Stimulated activated naive B cell treated with anti-CD40 and anti-IgM and Interleukin-4, amounts not matched to agents 10 μg/mL and 1 μg/mL and 100 μg/mL, for 72 hours (primary cell): ENCODE measurements at regions not wholly inside any gene's neighbourhood (a gene's known extent, or its start where the extent isn't known, plus 50 kb on each side); places are given as distances from the start of the nearest gene placed in this dataset.

Experiments used
- ATAC-seq, 2 donors: fragments of 150-1000 bp; cut with Tn5 transposase; replicated peaks; 2 replicates each; pipeline ENCODE4 v1.10.0; 2021; ENCODE audit warnings: moderate library complexity in 1 of 2
- DNase-seq: peaks from one replicate; pipeline ENCODE4 v3.0.0; 2021
- H3K27ac Mint-ChIP-seq: one replicate; pipeline ENCODE4 v1.8.0; 2022; ENCODE audit warnings: mild to moderate bottlenecking, mixed read lengths
- H3K27me3 Mint-ChIP-seq, 2 donors: one replicate each; pipeline ENCODE4 v1.8.0; 2022; ENCODE audit warnings: mixed read lengths in 2 of 2
- H3K36me3 Mint-ChIP-seq, 2 donors: one replicate each; pipeline ENCODE4 v1.8.0; 2022; ENCODE audit warnings: mixed read lengths in 2 of 2, mild to moderate bottlenecking in 1 of 2
- H3K4me1 Mint-ChIP-seq, 2 donors: one replicate each; pipeline ENCODE4 v1.8.0; 2022; ENCODE audit warnings: mixed read lengths in 2 of 2, mild to moderate bottlenecking in 1 of 2
- H3K4me3 Mint-ChIP-seq, 2 donors: one replicate each; pipeline ENCODE4 v1.8.0; 2022; ENCODE audit warnings: mild to moderate bottlenecking in 2 of 2, mixed read lengths in 2 of 2, moderate library complexity in 1 of 2
- H3K9me3 Mint-ChIP-seq, 2 donors: one replicate each; pipeline ENCODE4 v1.8.0; 2022; ENCODE audit warnings: mixed read lengths in 2 of 2, mild to moderate bottlenecking in 1 of 2

DNA sequence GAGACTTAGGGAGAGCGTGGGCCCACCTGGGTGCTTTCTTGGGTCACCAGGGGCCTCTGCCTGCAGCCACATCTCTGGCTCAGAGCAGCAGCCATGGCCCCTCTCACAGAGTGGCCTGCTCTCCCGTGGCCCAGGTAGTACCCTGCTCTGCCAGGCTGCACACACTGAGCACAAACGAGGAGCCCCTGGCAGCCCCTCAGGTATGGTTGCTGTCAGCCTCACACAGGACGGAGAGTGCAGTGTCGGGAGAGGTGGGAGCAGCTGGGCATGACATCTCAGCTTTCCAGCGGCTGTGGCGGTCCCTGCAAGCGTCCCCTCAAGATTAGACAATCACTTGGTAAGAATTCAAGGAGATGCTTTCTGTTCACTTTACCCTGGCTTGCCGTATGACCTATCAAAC, 137.0 kb upstream of the IRX4 start:
- Mint-ChIP-seq H3K27me3 (peaks cover 5 to 18% of the 10 kb centered on the region in 2 donors), H3K4me3 (no peak overlapping the region), H3K27ac (peak overlapping the region; percentile 59), H3K36me3 (peaks cover 0 to 2% of the 10 kb centered on the region in 2 donors), H3K4me1 (no peaks in the 10 kb centered on the region), H3K9me3 (no peaks in the 10 kb centered on the region)
- no peak for DNase-seq
- no peak for ATAC-seq

DNA sequence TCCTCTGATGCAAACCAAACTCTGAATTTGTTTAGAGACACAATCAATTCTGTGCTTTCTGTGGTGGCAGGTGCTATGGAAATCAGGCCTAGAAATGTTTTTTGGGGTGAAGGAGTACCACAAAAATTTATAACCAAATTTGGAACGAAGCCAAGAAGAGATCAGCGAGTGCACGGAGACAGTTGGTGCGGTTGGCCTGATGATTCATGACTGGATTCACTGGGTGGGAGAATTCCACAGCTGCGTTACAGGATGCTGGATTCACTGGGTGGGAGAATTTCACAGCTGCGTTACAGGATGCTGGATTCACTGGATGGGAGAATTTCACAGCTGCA, 135.6 kb upstream of the IRX4 start:
- DNase-seq (no peak), ATAC-seq (no peak)
- no peak overlapping the region for H3K4me3 Mint-ChIP-seq
- H3K36me3 Mint-ChIP-seq: peaks cover 0 to 2% of the 10 kb centered on the region in 2 donors
- no peaks in the 10 kb centered on the region for H3K4me1 Mint-ChIP-seq
- no peak overlapping the region for H3K27ac Mint-ChIP-seq
- peaks cover 4 to 18% of the 10 kb centered on the region in 2 donors for H3K27me3 Mint-ChIP-seq
- H3K9me3 Mint-ChIP-seq: no peaks in the 10 kb centered on the region

DNA sequence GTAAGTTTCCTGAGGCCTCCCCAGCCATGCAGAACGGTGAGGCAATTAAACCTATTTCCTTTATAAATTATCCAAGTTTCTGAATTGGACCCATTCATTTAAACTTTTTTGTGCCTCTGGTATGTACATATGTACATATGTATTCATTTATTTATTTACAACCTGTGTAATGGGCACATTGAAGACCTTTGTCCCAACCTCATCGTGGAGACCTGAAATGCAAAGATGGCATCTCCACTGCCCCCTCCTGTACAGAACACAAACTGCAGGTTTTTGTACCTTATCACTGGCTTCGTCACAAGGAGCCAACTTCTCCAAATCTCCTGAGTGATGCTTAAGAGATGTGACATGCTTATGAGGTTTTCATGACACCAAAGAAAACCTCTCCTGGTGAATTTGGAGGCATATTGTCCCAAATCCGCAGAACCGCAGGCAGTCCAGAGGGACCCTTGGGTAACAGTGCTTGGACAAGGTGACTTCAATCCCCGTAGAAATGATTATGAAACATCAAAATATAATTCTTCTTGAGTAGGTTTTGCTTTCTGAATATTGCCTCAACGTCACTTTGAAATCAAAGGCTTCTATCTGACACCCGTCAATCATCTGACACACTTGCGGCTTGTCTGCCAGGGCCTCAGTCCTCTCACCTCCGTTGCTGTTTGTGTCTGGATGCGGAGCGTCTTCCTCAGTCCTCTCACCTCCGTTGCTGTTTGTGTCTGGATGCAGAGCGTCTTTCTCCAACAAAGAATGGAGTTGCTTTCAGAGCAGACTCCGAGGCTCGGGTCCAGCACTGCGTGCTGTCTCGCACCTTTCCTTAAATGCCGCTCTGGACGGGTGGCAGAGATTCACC, 135.0 kb upstream of the IRX4 start:
- no peak for DNase-seq
- H3K4me3 Mint-ChIP-seq: no peak overlapping the region
- no peak for ATAC-seq
- H3K4me1 Mint-ChIP-seq: no peaks in the 10 kb centered on the region
- peaks cover 4 to 14% of the 10 kb centered on the region in 2 donors for H3K27me3 Mint-ChIP-seq
- H3K9me3 Mint-ChIP-seq: no peaks in the 10 kb centered on the region
- peaks cover 0 to 2% of the 10 kb centered on the region in 2 donors for H3K36me3 Mint-ChIP-seq
- H3K27ac Mint-ChIP-seq: no peak overlapping the region

DNA sequence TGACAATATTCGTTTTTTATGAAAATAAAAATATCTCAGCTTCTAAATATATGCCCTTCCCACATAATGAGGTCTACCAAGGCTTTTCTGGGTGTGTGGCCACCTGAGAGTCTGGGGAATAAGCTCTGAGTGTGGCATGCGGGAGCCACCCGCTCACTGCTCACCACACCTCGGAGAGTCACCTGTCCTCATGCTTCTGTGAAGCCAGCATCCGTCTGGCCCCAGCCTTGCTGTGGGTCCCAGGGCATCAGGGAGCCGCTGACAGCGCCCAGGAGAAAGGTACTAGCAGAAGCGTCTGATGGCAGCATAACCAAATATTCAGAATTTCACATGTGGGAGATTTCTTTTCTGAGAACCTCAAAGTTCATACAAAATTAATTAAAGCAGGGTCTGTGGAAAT, 133.2 kb upstream of the IRX4 start:
- DNase-seq (no peak), ATAC-seq (no peak)
- H3K27me3 Mint-ChIP-seq: peaks cover 0 to 1% of the 10 kb centered on the region in 2 donors
- no peaks in the 10 kb centered on the region for H3K36me3 Mint-ChIP-seq
- no peaks in the 10 kb centered on the region for H3K9me3 Mint-ChIP-seq
- H3K4me3 Mint-ChIP-seq: no peak overlapping the region
- H3K4me1 Mint-ChIP-seq: no peaks in the 10 kb centered on the region
- H3K27ac Mint-ChIP-seq: no peak overlapping the region

DNA sequence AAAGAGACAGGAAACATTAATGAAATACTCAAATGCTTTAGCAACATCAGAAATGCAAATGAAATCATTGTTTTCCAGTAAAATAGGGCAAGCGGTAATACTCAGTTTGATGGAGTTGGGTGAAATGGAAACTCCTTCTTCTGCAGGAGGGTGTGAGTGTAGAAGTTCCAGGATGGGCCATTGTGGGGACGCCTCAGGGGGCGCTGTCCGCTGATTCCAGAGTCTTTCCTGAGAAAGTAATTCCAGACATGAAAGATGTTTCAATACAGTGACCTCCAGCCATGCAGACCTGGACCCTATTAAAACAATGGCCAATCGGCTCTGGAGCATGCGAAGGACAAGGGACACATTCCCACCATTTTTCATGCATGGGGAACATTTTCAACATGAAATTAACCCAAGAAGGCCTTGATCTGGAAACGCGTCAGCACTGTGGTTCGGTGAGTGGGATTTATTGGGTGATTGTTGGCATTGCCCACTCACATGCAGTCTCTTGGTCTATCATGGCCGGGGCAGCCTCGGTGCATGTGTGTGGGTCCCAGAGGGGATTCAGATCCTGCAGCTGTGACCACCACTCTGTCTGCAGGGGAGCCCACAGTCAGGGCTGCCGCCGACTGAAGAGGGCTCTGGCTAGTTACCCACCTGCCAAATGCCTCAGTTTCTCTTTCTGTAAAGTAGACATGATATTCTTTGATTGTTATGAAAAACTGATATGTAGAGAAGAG, 132.6 kb upstream of the IRX4 start:
- Mint-ChIP-seq H3K9me3 (no peaks in the 10 kb centered on the region), H3K4me3 (no peak overlapping the region), H3K36me3 (no peaks in the 10 kb centered on the region), H3K27me3 (no peaks in the 10 kb centered on the region), H3K27ac (no peak overlapping the region), H3K4me1 (no peaks in the 10 kb centered on the region)
- no peak for DNase-seq
- ATAC-seq: no peak

DNA sequence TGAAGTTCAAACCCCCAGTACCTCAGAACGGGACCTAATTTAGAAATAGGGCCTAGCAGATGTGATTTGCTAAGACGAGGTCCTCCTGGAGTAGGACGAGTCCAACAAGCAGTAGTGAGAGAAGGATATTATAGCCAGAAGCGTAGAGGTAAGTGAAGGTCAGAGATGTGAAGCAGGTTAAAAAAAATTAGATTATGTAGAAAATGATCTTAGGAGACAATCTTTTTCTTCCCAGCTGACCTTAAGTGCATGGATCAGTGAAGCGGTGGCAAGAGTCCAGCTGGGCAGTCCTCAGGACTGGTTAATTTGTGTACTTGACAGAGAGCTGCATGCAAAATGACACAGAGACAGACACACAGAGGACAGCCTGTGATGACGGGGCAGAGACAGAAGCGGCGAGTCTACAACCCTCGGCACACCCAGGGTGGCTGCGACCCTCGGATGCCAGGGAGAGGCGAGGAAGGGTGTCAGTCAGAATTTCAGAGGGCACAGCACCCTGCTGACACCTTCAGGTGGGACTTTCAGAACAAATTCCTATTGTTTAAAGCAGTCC, 131.4 kb upstream of the IRX4 start:
- Mint-ChIP-seq H3K4me1 (no peaks in the 10 kb centered on the region), H3K27ac (no peak overlapping the region), H3K4me3 (no peak overlapping the region), H3K9me3 (no peaks in the 10 kb centered on the region), H3K27me3 (no peaks in the 10 kb centered on the region), H3K36me3 (no peaks in the 10 kb centered on the region)
- ATAC-seq: no peak
- DNase-seq: no peak

DNA sequence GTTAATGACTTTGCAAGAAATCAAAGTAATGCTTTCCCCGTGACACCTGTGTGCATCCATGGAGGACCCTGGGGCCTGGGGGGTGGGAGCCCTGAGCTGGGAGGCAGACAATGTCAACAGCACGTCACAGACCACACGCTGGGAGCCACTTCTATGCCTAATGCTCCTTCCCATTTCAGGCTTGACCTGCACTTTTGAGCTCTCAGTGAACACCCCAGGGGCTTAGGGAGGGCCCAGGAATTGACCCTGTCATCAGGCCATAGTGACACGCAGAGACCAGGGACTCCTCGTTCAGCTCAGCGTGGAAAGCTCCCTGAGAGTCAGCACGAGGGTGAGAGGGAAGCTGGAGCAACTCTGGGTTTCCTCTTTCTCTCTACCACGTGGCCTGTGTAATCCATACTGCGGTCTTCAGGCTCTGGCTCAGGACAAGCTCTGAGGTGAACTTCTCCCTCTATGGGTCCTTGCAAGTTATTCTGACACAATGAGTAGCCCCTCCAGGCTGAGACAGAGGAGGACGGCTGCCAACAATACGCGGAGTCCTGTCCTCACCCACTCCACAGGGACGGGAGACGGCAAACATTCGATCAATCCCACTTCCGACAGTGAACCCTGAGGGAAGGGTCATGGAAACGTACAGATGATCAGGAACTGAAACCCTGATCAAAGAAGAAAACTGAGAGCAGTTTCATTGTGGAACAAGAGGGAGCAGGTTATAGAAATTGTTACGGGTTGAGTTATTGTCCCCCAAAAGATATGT, 130.8 kb upstream of the IRX4 start:
- no peak for DNase-seq
- H3K27me3 Mint-ChIP-seq: no peaks in the 10 kb centered on the region
- no peaks in the 10 kb centered on the region for H3K9me3 Mint-ChIP-seq
- no peaks in the 10 kb centered on the region for H3K4me1 Mint-ChIP-seq
- no peak for ATAC-seq
- no peak overlapping the region for H3K27ac Mint-ChIP-seq
- H3K4me3 Mint-ChIP-seq: no peak overlapping the region
- H3K36me3 Mint-ChIP-seq: no peaks in the 10 kb centered on the region

DNA sequence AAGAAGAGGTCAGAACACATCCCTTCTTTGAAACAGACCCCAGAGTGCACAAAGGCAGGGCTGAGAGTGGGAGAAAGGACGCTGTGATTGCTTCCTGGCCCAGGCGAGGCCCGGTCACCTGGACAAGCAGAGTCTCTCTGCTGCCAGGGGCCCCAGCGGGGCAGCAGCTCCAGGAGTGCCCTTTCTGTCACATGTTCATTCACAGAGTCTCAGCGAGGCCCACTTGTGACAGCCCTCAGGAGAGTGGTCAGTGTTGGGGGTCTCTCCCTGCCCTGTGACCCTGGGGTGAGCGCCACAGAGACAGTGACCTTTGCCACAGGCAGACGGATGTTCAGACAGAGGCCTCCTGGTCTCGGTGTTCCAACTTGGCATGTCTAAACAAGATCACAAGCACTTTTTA, 130.2 kb upstream of the IRX4 start:
- ATAC-seq (no peak), DNase-seq (no peak)
- no peak overlapping the region for H3K4me3 Mint-ChIP-seq
- H3K27me3 Mint-ChIP-seq: no peaks in the 10 kb centered on the region
- no peaks in the 10 kb centered on the region for H3K9me3 Mint-ChIP-seq
- no peak overlapping the region for H3K27ac Mint-ChIP-seq
- no peaks in the 10 kb centered on the region for H3K4me1 Mint-ChIP-seq
- H3K36me3 Mint-ChIP-seq: no peaks in the 10 kb centered on the region

DNA sequence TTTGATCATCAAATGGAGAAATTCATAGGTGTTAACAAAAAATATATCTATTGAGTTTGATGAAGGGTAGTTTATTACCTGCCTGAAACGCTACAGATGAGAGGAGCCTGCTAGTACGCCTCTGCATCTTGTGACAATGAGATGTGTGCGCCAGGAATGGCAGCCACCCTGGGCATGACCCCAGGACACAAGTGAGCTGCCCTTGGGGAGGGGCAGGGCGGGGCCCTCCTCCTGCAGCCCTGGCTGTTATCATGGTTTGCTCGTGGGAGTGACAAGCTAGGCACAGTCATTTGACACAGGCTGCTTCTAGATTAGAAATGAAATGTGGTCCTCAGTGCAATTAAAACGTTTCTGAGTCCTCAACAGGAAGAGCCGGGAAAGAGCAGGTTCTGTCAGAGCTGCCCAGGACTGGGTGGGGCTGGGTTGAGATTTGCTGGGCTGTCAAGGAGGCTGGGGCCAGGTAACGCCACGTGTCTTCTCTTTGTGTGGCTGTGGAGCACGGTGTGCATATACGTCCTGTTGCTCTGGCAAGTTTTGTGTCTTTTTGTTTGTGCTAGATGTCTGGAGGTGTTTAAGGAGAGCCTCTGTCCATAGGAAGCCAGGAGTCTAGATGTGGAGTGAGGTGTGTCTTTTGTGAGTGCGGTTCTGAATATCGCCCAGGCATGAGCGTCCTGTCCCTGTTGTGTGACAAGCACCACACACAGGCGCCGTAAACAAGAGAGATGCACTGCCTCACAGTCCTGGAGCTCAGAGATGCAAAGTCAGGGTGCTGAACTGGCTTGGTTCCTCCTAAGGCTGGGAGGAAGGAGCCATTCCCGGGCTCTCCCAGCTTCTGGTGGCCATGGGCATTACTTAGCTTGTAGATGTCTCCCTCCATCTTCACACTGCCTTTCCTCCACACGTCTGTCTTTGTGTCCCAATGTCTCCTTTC, 129.0 kb upstream of the IRX4 start:
- H3K27ac Mint-ChIP-seq: no peak overlapping the region
- ATAC-seq (no peak), DNase-seq (no peak)
- H3K4me3 Mint-ChIP-seq: no peak overlapping the region
- no peaks in the 10 kb centered on the region for H3K36me3 Mint-ChIP-seq
- no peaks in the 10 kb centered on the region for H3K9me3 Mint-ChIP-seq
- H3K27me3 Mint-ChIP-seq: no peaks in the 10 kb centered on the region
- no peaks in the 10 kb centered on the region for H3K4me1 Mint-ChIP-seq

DNA sequence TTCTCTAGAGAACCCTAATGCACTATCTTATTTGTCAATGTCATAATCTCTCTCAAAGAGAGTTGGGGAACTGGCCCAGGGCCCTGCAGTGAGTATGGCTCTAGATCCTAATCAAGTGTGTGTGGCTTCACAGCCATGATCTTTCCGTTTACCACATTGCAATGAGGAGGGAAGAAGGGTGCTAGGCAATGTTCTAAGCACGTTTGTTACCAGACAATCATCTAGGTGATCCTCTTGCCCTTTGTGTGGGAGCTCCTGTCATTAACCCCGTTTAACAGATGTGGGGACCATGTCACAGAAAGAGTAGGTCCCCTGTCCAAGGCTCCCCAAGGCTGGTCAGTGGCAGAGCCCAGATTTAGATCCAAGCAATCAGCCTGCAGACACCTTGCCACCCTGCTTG, 128.2 kb upstream of the IRX4 start:
- no peak overlapping the region for H3K4me3 Mint-ChIP-seq

DNA sequence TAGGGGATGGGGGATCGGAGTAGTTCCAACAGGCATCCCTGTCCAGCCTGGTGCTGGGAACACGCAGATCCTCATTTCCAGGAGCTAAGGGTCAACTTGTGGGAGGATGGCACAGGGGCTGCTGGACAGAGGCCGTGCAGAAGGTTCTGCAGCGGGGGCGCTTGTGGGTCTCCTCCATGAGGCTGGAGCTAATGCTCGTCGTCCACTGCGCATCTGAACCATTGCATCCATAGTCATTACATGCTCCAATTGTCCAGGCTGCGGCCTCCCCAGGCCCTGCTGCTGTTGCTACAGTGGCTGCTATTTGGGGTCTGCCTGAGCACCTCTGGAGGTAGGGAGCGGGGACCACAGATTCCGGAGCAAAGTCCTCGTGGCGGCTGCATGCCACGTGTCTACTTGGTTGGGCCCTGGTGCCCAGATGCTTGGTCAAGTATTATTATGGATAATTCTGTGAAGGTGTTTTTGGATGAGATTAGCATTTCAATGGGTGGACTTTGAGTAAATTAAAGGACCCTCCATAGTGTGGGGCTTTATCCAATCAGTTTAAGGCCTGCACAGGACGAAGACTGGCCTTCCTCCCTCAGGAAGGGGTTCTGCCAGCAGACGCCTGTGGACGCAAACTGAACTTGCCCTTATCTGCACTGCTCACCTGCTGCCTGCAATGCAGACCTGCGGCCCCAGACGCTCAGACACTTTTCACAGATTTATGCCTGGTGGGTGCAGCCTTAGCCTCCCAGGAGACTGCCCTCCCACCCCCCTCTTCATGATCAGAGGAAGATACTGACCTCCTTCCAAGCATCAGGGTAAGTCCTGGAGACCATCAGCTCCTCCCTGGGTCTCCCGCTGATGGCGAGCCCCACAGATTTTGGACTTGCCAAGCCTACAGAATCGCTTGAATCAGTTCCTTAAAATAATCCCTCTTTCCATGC, 127.5 kb upstream of the IRX4 start:
- no peaks in the 10 kb centered on the region for H3K36me3 Mint-ChIP-seq

More for the DNA sequence above, 128.2 kb upstream of the IRX4 start:
- no peak overlapping the region for H3K27ac Mint-ChIP-seq
- no peaks in the 10 kb centered on the region for H3K36me3 Mint-ChIP-seq
- no peaks in the 10 kb centered on the region for H3K4me1 Mint-ChIP-seq
- no peaks in the 10 kb centered on the region for H3K27me3 Mint-ChIP-seq
- no peak for DNase-seq
- H3K9me3 Mint-ChIP-seq: no peaks in the 10 kb centered on the region
- no peak for ATAC-seq

DNA sequence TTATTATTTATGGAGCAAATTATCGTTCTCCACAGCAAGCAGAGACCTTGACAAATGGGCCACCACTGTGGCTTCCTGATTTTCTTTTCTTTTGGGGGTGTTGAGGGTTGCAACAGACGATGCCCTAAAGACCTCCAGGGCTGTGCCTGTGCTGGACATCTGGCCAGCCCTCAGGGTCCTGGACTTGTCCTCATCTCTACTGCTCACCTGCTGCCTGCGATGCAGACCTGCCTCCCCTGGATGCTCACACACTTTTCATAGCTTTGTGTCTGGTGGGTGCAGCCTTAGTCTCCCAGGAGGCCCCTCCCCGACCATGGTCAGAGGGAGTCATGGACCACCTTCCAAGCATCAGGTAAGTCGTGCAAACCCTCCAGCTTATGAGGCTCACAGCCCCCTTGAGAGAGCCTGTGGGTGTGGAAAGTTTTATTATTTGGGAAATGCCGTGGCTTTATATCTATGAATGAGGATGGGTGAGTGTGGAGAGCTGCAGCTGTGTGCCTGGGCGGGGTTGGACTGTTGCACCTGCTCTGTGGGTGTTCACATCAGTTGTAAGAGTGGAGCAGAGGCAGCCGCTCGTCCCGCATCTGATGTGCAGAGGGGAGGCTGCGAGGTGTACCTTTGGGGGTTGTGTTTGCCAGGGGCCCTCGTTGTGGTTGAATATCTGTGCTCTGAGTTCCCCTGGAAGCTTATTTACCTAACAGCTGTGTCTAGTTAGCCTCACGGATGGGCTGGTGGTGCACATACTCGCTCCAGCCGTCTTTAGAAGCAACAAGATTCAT, 126.3 kb upstream of the IRX4 start:
- Mint-ChIP-seq H3K36me3 (no peaks in the 10 kb centered on the region), H3K27ac (no peak overlapping the region), H3K4me1 (no peaks in the 10 kb centered on the region), H3K27me3 (peaks cover 0 to 4% of the 10 kb centered on the region in 2 donors), H3K4me3 (no peak overlapping the region), H3K9me3 (peaks cover 0 to 6% of the 10 kb centered on the region in 2 donors)
- no peak for DNase-seq
- no peak for ATAC-seq

More for the DNA sequence above, 127.5 kb upstream of the IRX4 start:
- ATAC-seq (no peak), DNase-seq (no peak)
- H3K4me1 Mint-ChIP-seq: no peaks in the 10 kb centered on the region
- peaks cover 0 to under 1% of the 10 kb centered on the region in 2 donors for H3K9me3 Mint-ChIP-seq
- H3K27ac Mint-ChIP-seq: no peak overlapping the region
- no peaks in the 10 kb centered on the region for H3K27me3 Mint-ChIP-seq
- no peak overlapping the region for H3K4me3 Mint-ChIP-seq
